ENCODE measurements at regions not wholly inside any gene's neighbourhood (a gene's known extent, or its start where the extent isn't known, plus 50 kb on each side); places are given as distances from the start of the nearest gene placed in this dataset.

GRCh38 chrX:17323397-17323796 is 51.6 kb upstream of the NHS start:
- TF ChIP-seq CTCF (IDR thresholded peaks at IDR 0.05; ENCODE audit: low read length): no peak
- no peak for TF ChIP-seq EZH2 (IDR thresholded peaks at IDR 0.05; ENCODE audit: borderline replicate concordance, low read length)

Data from OCI-LY1 (cell line).